ENCODE measurements at regions not wholly inside any gene's neighbourhood (a gene's known extent, or its start where the extent isn't known, plus 50 kb on each side); places are given as distances from the start of the nearest gene placed in this dataset.

DNA sequence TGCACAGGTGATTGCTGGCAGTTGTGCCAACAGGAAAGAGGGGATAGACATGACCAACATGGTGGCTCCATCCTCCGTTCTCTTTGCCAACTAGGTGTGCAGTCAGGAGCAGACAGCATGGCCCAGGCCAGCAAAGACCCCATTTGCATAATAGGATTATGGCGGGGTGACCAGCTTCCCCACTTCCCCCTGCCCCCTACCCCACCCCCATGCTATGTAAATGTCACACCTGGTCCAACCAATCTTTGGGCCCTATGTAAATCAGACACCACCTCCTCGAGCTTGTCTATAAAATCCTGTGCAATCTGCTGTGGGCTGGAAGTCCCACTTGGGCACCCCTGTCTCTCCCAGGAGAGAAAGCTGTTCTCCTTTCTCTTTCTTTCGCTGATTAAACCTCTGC, 146.0 kb downstream of the SLC30A10 start:
- H3K9ac ChIP-seq (ENCODE audit: low read length), result no peak overlapping the region
- H3K4me2 ChIP-seq (ENCODE audit: low read length), result no peak overlapping the region
- H3K36me3 ChIP-seq (ENCODE audit: control insufficient read depth in 1 of 2, insufficient read depth in 2 of 2, low read length in 2 of 2), result no peaks in the 10 kb centered on the region
- H3K4me3 ChIP-seq (ENCODE audit: low read depth, low read length), result no peak overlapping the region
- no peak overlapping the region for H2AFZ ChIP-seq (ENCODE audit: insufficient read depth, low read length, poor library complexity)
- no peak overlapping the region for H3K4ac ChIP-seq (ENCODE audit: low read depth, low read length)
- no peaks in the 10 kb centered on the region for H3K79me1 ChIP-seq (ENCODE audit: low read length)
- no peaks in the 10 kb centered on the region for H3K9me3 ChIP-seq (ENCODE audit: insufficient read depth, low read depth, low read length)
- WGBS (ENCODE audit: extremely low coverage, insufficient coverage, insufficient read length), result no CpG with 5 or more reads among the region's 4 CpGs
- no peak overlapping the region for H2BK5ac ChIP-seq (ENCODE audit: low read depth, low read length, poor library complexity)
- no peak overlapping the region for H3K14ac ChIP-seq (ENCODE audit: low read length)
- no peak overlapping the region for H3K23ac ChIP-seq (ENCODE audit: low read length)
- no peaks in the 10 kb centered on the region for H3K27me3 ChIP-seq (ENCODE audit: insufficient read depth, low read length)
- H4K91ac ChIP-seq (ENCODE audit: low read depth, low read length), result no peak overlapping the region
- no peaks in the 10 kb centered on the region for H3K79me2 ChIP-seq (ENCODE audit: control insufficient read depth, insufficient read depth, low read length, poor library complexity)
- no peak overlapping the region for H2BK120ac ChIP-seq (ENCODE audit: insufficient read depth, low read length, poor library complexity)
- H3K18ac ChIP-seq (ENCODE audit: low read length), result no peak overlapping the region
- H3K27ac ChIP-seq (ENCODE audit: low read depth, low read length), result no peak overlapping the region
- H4K12ac ChIP-seq (ENCODE audit: low read depth, low read length), result no peak overlapping the region
- H3K4me1 ChIP-seq (ENCODE audit: control insufficient read depth in 1 of 2, insufficient read depth in 2 of 2, low read length in 2 of 2), result peaks cover under 1 to 7% of the 10 kb centered on the region in 2 experiments
- no peak overlapping the region for H4K8ac ChIP-seq (ENCODE audit: low read depth, low read length)
- H2AK5ac ChIP-seq (ENCODE audit: low read length), result no peak overlapping the region
- DNase-seq, result no peak
- H2BK12ac ChIP-seq (ENCODE audit: low read length), result no peak overlapping the region

- DNase-seq, result no peak
- no peak overlapping the region for H4K12ac ChIP-seq (ENCODE audit: low read depth, low read length)
- H2AK5ac ChIP-seq (ENCODE audit: low read length), result no peak overlapping the region
- H3K4me3 ChIP-seq (ENCODE audit: low read depth, low read length), result no peak overlapping the region
- no peak overlapping the region for H4K91ac ChIP-seq (ENCODE audit: low read depth, low read length)
- no peaks in the 10 kb centered on the region for H3K27me3 ChIP-seq (ENCODE audit: insufficient read depth, low read length)
- H3K9me3 ChIP-seq (ENCODE audit: insufficient read depth, low read depth, low read length), result no peaks in the 10 kb centered on the region
- H3K14ac ChIP-seq (ENCODE audit: low read length), result no peak overlapping the region
- no peak overlapping the region for H2AFZ ChIP-seq (ENCODE audit: insufficient read depth, low read length, poor library complexity)
- H3K23ac ChIP-seq (ENCODE audit: low read length), result no peak overlapping the region
- H3K36me3 ChIP-seq (ENCODE audit: control insufficient read depth in 1 of 2, insufficient read depth in 2 of 2, low read length in 2 of 2), result no peaks in the 10 kb centered on the region
- no peak overlapping the region for H2BK12ac ChIP-seq (ENCODE audit: low read length)
- H3K4ac ChIP-seq (ENCODE audit: low read depth, low read length), result no peak overlapping the region
- no peak overlapping the region for H3K9ac ChIP-seq (ENCODE audit: low read length)
- H2BK120ac ChIP-seq (ENCODE audit: insufficient read depth, low read length, poor library complexity), result no peak overlapping the region
- no peak overlapping the region for H4K8ac ChIP-seq (ENCODE audit: low read depth, low read length)
- H3K79me2 ChIP-seq (ENCODE audit: control insufficient read depth, insufficient read depth, low read length, poor library complexity), result no peaks in the 10 kb centered on the region
- H3K18ac ChIP-seq (ENCODE audit: low read length), result no peak overlapping the region
- peaks cover 0 to 7% of the 10 kb centered on the region in 2 experiments for H3K4me1 ChIP-seq (ENCODE audit: control insufficient read depth in 1 of 2, insufficient read depth in 2 of 2, low read length in 2 of 2)
- no peak overlapping the region for H2BK5ac ChIP-seq (ENCODE audit: low read depth, low read length, poor library complexity)
- H3K27ac ChIP-seq (ENCODE audit: low read depth, low read length), result no peak overlapping the region
- H3K79me1 ChIP-seq (ENCODE audit: low read length), result no peaks in the 10 kb centered on the region
- H3K4me2 ChIP-seq (ENCODE audit: low read length), result no peak overlapping the region
Observed at GRCh38 chr1:219781491-219781890, 146.9 kb downstream of the SLC30A10 start.

- Histone ChIP-seq H2AFZ (ENCODE audit: insufficient read depth, low read length, poor library complexity) (no peak overlapping the region), H3K36me3 (ENCODE audit: control insufficient read depth in 1 of 2, insufficient read depth in 2 of 2, low read length in 2 of 2) (no peaks in the 10 kb centered on the region), H3K4me3 (ENCODE audit: low read depth, low read length) (no peak overlapping the region), H4K91ac (ENCODE audit: low read depth, low read length) (no peak overlapping the region), H3K4ac (ENCODE audit: low read depth, low read length) (no peak overlapping the region), H3K18ac (ENCODE audit: low read length) (no peak overlapping the region), H2BK5ac (ENCODE audit: low read depth, low read length, poor library complexity) (no peak overlapping the region), H3K9me3 (ENCODE audit: insufficient read depth, low read depth, low read length) (no peaks in the 10 kb centered on the region), H4K12ac (ENCODE audit: low read depth, low read length) (no peak overlapping the region), H3K4me2 (ENCODE audit: low read length) (no peak overlapping the region), H3K23ac (ENCODE audit: low read length) (no peak overlapping the region), H2BK120ac (ENCODE audit: insufficient read depth, low read length, poor library complexity) (no peak overlapping the region), H3K79me2 (ENCODE audit: control insufficient read depth, insufficient read depth, low read length, poor library complexity) (no peaks in the 10 kb centered on the region), H3K9ac (ENCODE audit: low read length) (no peak overlapping the region), H3K79me1 (ENCODE audit: low read length) (no peaks in the 10 kb centered on the region), H2BK12ac (ENCODE audit: low read length) (no peak overlapping the region), H4K8ac (ENCODE audit: low read depth, low read length) (no peak overlapping the region), H3K27me3 (ENCODE audit: insufficient read depth, low read length) (no peaks in the 10 kb centered on the region), H3K4me1 (ENCODE audit: control insufficient read depth in 1 of 2, insufficient read depth in 2 of 2, low read length in 2 of 2) (peaks cover 0 to 7% of the 10 kb centered on the region in 2 experiments), H3K27ac (ENCODE audit: low read depth, low read length) (no peak overlapping the region), H3K14ac (ENCODE audit: low read length) (no peak overlapping the region), H2AK5ac (ENCODE audit: low read length) (no peak overlapping the region)
- no CpG with 5 or more reads among the region's 4 CpGs for WGBS (ENCODE audit: extremely low coverage, insufficient coverage, insufficient read length)
- peak in 1 of 2 donors; percentile 4 for DNase-seq
Observed at GRCh38 chr1:219778793-219779369, 149.5 kb downstream of the SLC30A10 start.

GRCh38 chr1:219778110-219778509, 150.2 kb downstream of the SLC30A10 start:
- H4K8ac ChIP-seq (ENCODE audit: low read depth, low read length), result no peak overlapping the region
- DNase-seq, result no peak
- no peak overlapping the region for H3K4me3 ChIP-seq (ENCODE audit: low read depth, low read length)
- no peaks in the 10 kb centered on the region for H3K36me3 ChIP-seq (ENCODE audit: control insufficient read depth in 1 of 2, insufficient read depth in 2 of 2, low read length in 2 of 2)
- no peak overlapping the region for H2BK5ac ChIP-seq (ENCODE audit: low read depth, low read length, poor library complexity)
- H4K12ac ChIP-seq (ENCODE audit: low read depth, low read length), result no peak overlapping the region
- H3K27ac ChIP-seq (ENCODE audit: low read depth, low read length), result no peak overlapping the region
- no peak overlapping the region for H3K4ac ChIP-seq (ENCODE audit: low read depth, low read length)
- no peaks in the 10 kb centered on the region for H3K27me3 ChIP-seq (ENCODE audit: insufficient read depth, low read length)
- no peak overlapping the region for H3K18ac ChIP-seq (ENCODE audit: low read length)
- H4K91ac ChIP-seq (ENCODE audit: low read depth, low read length), result no peak overlapping the region
- H2AK5ac ChIP-seq (ENCODE audit: low read length), result no peak overlapping the region
- H3K9me3 ChIP-seq (ENCODE audit: insufficient read depth, low read depth, low read length), result no peaks in the 10 kb centered on the region
- peaks cover 0 to 7% of the 10 kb centered on the region in 2 experiments for H3K4me1 ChIP-seq (ENCODE audit: control insufficient read depth in 1 of 2, insufficient read depth in 2 of 2, low read length in 2 of 2)
- no peaks in the 10 kb centered on the region for H3K79me2 ChIP-seq (ENCODE audit: control insufficient read depth, insufficient read depth, low read length, poor library complexity)
- no peak overlapping the region for H2BK120ac ChIP-seq (ENCODE audit: insufficient read depth, low read length, poor library complexity)
- no peak overlapping the region for H3K4me2 ChIP-seq (ENCODE audit: low read length)
- no CpG with 5 or more reads among the region's 3 CpGs for WGBS (ENCODE audit: extremely low coverage, insufficient coverage, insufficient read length)
- no peaks in the 10 kb centered on the region for H3K79me1 ChIP-seq (ENCODE audit: low read length)
- no peak overlapping the region for H3K23ac ChIP-seq (ENCODE audit: low read length)
- H2AFZ ChIP-seq (ENCODE audit: insufficient read depth, low read length, poor library complexity), result no peak overlapping the region
- no peak overlapping the region for H3K9ac ChIP-seq (ENCODE audit: low read length)
- no peak overlapping the region for H2BK12ac ChIP-seq (ENCODE audit: low read length)
- H3K14ac ChIP-seq (ENCODE audit: low read length), result no peak overlapping the region
